A549 (cell line): ENCODE measurements at regions not wholly inside any gene's neighbourhood (a gene's known extent, or its start where the extent isn't known, plus 50 kb on each side); places are given as distances from the start of the nearest gene placed in this dataset.

Experiments used
- ATAC-seq, 2 experiments: fragments of 200-7000 bp in 1 of 2; fragments of >200 bp in 1 of 2; cut with Nextera tagmentation in 1 of 2; cut with Tn5 transposase in 1 of 2; 3 replicates each; pipeline versions ENCODE4 v1.8.0 to v1.9.1; 2018 to 2020; ENCODE audit warnings: mild to moderate bottlenecking in 1 of 2, moderate library complexity in 1 of 2
- CTCF ChIA-PET: fragments of 300-600 bp; sonication (Branson Sonifier 250); formaldehyde crosslinking; extraction: SDS; loops from one replicate; lab custom pipeline; 2021; ENCODE audit warnings: antibody characterized with exemption, inconsistent platforms; lab: Yijun Ruan, JAX
- POLR2A ChIA-PET: fragments of 350-600 bp; formaldehyde crosslinking; extraction: SDS; loops from one replicate; lab custom pipeline; 2021; ENCODE audit warnings: antibody characterized with exemption, inconsistent platforms; lab: Yijun Ruan, JAX
- DNase-seq, 2 experiments: peaks; one replicate each; pipeline versions ENCODE4 v3.0.0 to v3.0.0-alpha.2; 2011 to 2016; ENCODE audit warnings: low read depth in 1 of 2, low spot score in 1 of 2
- FAIRE-seq: peaks from 2 replicates; lab custom pipeline; 2011; peaks lifted over from hg19 to GRCh38; lab: Jason Lieb, UNC
- H3K27ac ChIP-seq, 2 experiments: fragments of >200 bp; sonication (Bioruptor Twin); formaldehyde crosslinking; 3 replicates each; pipeline ENCODE4 v1.5.1; 2016 to 2017
- H3K4me1 ChIP-seq: fragments of >200 bp; sonication (Bioruptor Twin); formaldehyde crosslinking; 3 replicates; pipeline ENCODE4 v1.6.1; 2016
- H3K4me2 ChIP-seq: fragments of >200 bp; sonication (Bioruptor Twin); formaldehyde crosslinking; 3 replicates; pipeline ENCODE4 v1.6.1; 2016
- H3K4me3 ChIP-seq: fragments of >200 bp; sonication (Bioruptor Twin); formaldehyde crosslinking; 3 replicates; pipeline ENCODE4 v1.5.1; 2016
- H3K9me3 ChIP-seq: fragments of >200 bp; sonication (Bioruptor Twin); formaldehyde crosslinking; 3 replicates; pipeline ENCODE4 v1.6.1; 2016
- BHLHE40 ChIP-seq: IDR thresholded peaks from 2 replicates; pipeline ENCODE4 v1.6.1; 2012; ENCODE audit warnings: low read depth, low read length, inconsistent platforms
- CTCF ChIP-seq: fragments of >200 bp; sonication (Bioruptor Twin); formaldehyde crosslinking; IDR thresholded peaks from 3 replicates; pipeline ENCODE4 v1.5.1; 2016
- FOSL2 ChIP-seq, 2 experiments: fragments of 450-650 bp in 1 of 2; fragments of >200 bp in 1 of 2; sonication (Bioruptor Twin) in 1 of 2; formaldehyde crosslinking; IDR thresholded peaks; 2 replicates each; pipeline versions ENCODE4 v1.5.0 to v1.6.1; 2016 to 2020; ENCODE audit warnings: mild to moderate bottlenecking in 1 of 2, moderate library complexity in 1 of 2
- FOXS1 ChIP-seq: fragments of 250-450 bp; sonication (Bioruptor Pico); IDR thresholded peaks from 2 replicates; pipeline ENCODE4 v1.5.0; 2020; ENCODE audit warnings: mild to moderate bottlenecking, moderate library complexity
- HOXA7 ChIP-seq: fragments of 250-450 bp; sonication (Bioruptor Pico); IDR thresholded peaks from 2 replicates; pipeline ENCODE4 v1.5.0; 2020; ENCODE audit warnings: mild to moderate bottlenecking, moderate library complexity
- MAZ ChIP-seq: fragments of 150-350 bp; IDR thresholded peaks from 2 replicates; pipeline ENCODE4 v1.6.1; 2014; ENCODE audit warnings: antibody characterized with exemption, low read depth, low read length, borderline replicate concordance
- MYC ChIP-seq: IDR thresholded peaks from 2 replicates; pipeline ENCODE4 v1.6.1; 2012; ENCODE audit warnings: mild to moderate bottlenecking, inconsistent platforms, low read length, improper control_type of control experiment, borderline replicate concordance
- PBX3 ChIP-seq: IDR thresholded peaks from 2 replicates; pipeline ENCODE4 v1.6.1; 2012
- POLR2A ChIP-seq: IDR thresholded peaks from 2 replicates; pipeline ENCODE4 v1.6.1; 2012; ENCODE audit warnings: mild to moderate bottlenecking, low read length
- POLR2AphosphoS2 ChIP-seq: conservative IDR thresholded peaks from 2 replicates; pipeline ENCODE4 v1.6.1; 2012; ENCODE audit warnings: low read length, improper control_type of control experiment, inconsistent platforms
- RAD21 ChIP-seq, 2 experiments: fragments of >200 bp in 1 of 2; sonication (Bioruptor Twin) in 1 of 2; formaldehyde crosslinking in 1 of 2; IDR thresholded peaks in 1 of 2; conservative IDR thresholded peaks in 1 of 2; 2 replicates in 1 of 2; 3 replicates in 1 of 2; pipeline ENCODE4 v1.6.1; 2012 to 2018; ENCODE audit warnings: inconsistent platforms in 1 of 2
- RFX5 ChIP-seq: fragments of 450-650 bp; IDR thresholded peaks from 2 replicates; pipeline ENCODE4 v1.7.1; 2014; ENCODE audit warnings: antibody characterized with exemption, mild to moderate bottlenecking, moderate library complexity
- ZC3H11A ChIP-seq: fragments of 450-650 bp; IDR thresholded peaks from 2 replicates; pipeline ENCODE4 v1.6.1; 2014; ENCODE audit warnings: antibody characterized with exemption, mild to moderate bottlenecking
- ZFP36 ChIP-seq: fragments of 450-650 bp; IDR thresholded peaks from 2 replicates; pipeline ENCODE4 v1.6.1; 2014; ENCODE audit warnings: borderline replicate concordance; ENCODE audit not compliant: partially characterized antibody
- WGBS: methylation state at CpG from one replicate; pipeline ENCODE4 v1.1.6; 2017; ENCODE audit errors: missing lambda C conversion rate; 5-methylcytosine and 5-hydroxymethylcytosine counted together
- TF ChIP-seq, protein P1 (sequence below): fragments of 150-350 bp; IDR thresholded peaks from 2 replicates; pipeline ENCODE4 v1.6.1; 2014; ENCODE audit warnings: low read depth, mild to moderate bottlenecking, low read length
- TF ChIP-seq, protein P2 (sequence below): fragments of 450-650 bp; IDR thresholded peaks from 2 replicates; pipeline ENCODE4 v1.6.1; 2014; ENCODE audit warnings: antibody characterized with exemption

DNA sequence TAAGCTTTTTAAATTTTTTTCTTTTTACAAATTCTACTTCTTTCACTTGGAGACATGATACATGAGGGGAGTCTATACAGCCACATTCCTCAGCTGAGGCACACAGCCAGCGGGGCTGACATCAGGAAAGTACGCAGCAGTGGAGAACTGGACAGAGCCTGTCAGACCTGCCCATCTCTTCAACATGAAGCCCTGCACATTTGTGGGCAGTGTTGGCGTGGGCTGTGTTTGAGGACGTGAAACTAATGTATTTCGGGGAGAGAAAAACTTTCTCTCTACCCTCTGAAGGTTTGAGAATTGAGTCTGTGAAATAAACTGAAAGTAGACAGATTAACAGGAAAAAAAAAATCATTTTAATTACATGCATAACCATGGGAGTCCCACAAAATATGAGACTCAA, 84.8 kb upstream of the HTATIP2 start:
- no peaks in the 10 kb centered on the region for H3K9me3 ChIP-seq
- H3K4me1 ChIP-seq, result no peaks in the 10 kb centered on the region
- TF ChIP-seq RFX5 (no peak), PBX3 (no peak), HOXA7 (no peak), FOXS1 (no peak), POLR2A (no peak), MAZ (no peak), BHLHE40 (no peak), RAD21 (conservative IDR thresholded peaks at IDR 0.05 in 1 of 2, IDR thresholded peaks at IDR 0.05 in 1 of 2) (no peak), MYC (no peak), ZC3H11A (no peak), ZFP36 (no peak), CTCF (no peak)
- TF ChIP-seq, protein P1, sequence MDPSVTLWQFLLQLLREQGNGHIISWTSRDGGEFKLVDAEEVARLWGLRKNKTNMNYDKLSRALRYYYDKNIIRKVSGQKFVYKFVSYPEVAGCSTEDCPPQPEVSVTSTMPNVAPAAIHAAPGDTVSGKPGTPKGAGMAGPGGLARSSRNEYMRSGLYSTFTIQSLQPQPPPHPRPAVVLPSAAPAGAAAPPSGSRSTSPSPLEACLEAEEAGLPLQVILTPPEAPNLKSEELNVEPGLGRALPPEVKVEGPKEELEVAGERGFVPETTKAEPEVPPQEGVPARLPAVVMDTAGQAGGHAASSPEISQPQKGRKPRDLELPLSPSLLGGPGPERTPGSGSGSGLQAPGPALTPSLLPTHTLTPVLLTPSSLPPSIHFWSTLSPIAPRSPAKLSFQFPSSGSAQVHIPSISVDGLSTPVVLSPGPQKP, result no peak
- TF ChIP-seq, protein P2, sequence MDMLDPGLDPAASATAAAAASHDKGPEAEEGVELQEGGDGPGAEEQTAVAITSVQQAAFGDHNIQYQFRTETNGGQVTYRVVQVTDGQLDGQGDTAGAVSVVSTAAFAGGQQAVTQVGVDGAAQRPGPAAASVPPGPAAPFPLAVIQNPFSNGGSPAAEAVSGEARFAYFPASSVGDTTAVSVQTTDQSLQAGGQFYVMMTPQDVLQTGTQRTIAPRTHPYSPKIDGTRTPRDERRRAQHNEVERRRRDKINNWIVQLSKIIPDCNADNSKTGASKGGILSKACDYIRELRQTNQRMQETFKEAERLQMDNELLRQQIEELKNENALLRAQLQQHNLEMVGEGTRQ, result no peak
- FAIRE-seq (no peak), DNase-seq (no peak), ATAC-seq (no peak)
- 37% methylated on average over 5 of the region's 5 CpGs for WGBS
- ChIA-PET CTCF (interaction anchor here (1.1 kb wide), 1 partner anchor 10 kb away, joined by 4 read pairs; no protein-coding TSS in a partner anchor), POLR2A (no interaction called here)
- no peak overlapping the region for H3K4me3 ChIP-seq
- no peak overlapping the region for H3K27ac ChIP-seq
- H3K4me2 ChIP-seq, result no peak overlapping the region; the same call in 2 of the 3 replicates

DNA sequence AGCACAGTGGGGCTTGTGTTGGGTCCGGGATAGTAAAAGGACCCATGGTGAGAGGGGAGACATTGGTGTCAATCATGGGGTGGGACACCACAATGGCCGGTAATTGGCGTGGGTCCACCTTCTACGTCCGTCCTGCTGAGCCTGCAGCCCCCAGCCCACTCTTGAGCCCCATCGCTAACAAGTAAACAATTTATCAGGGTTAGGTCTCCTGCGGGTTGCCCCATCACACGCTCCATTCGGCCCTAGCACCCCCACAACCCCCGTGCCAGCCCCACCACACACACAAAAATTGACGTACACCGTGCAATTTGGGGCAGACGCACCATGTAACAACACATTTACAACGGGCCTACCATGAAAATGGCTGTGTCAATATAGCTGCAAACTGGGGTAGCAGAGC, 86.5 kb upstream of the HTATIP2 start:
- TF ChIP-seq FOSL2 (IDR thresholded peaks at IDR 0.05), result no peak
- TF ChIP-seq FOSL2 (CRISPR knock-in tag; IDR thresholded peaks at IDR 0.05), result no peak
- TF ChIP-seq POLR2A, result 0 out of 2 replicates have a peak, but pooled peaks have one; percentile 4
- no peak for TF ChIP-seq POLR2AphosphoS2
- no peak overlapping the region for H3K27ac ChIP-seq
- WGBS, result 54% methylated on average over 11 of the region's 14 CpGs
- H3K4me2 ChIP-seq, result no peak overlapping the region
- ATAC-seq, result no peak
- H3K4me1 ChIP-seq, result no peaks in the 10 kb centered on the region
- no peak overlapping the region for H3K4me3 ChIP-seq
- no peak for DNase-seq
- FAIRE-seq, result no peak
- CTCF ChIA-PET, result no interaction called here
- no peaks in the 10 kb centered on the region for H3K9me3 ChIP-seq
- POLR2A ChIA-PET, result no interaction called here
